ENCODE measurements at regions not wholly inside any gene's neighbourhood (a gene's known extent, or its start where the extent isn't known, plus 50 kb on each side); places are given as distances from the start of the nearest gene placed in this dataset.

- TF ChIP-seq MAZ (IDR thresholded peaks at IDR 0.05; ENCODE audit: borderline replicate concordance, low read depth, low read length) (no peak), RCOR1 (IDR thresholded peaks at IDR 0.05; ENCODE audit: insufficient replicate concordance, low read length) (no peak), RFX5 (IDR thresholded peaks at IDR 0.05; ENCODE audit: low read depth, low read length) (no peak)
Observed at GRCh38 chr1:214850432-214851050, 232.0 kb upstream of the KCNK2 start (continued).

- Histone ChIP-seq H3K79me1 (ENCODE audit: low read depth in 1 of 2, low read length in 2 of 2) (no peaks in the 10 kb centered on the region), H2AK5ac (ENCODE audit: low read depth, low read length) (peak overlapping the region; percentile 76; the same call in 1 of the 2 replicates), H2AFZ (replicated peaks; ENCODE audit: low read length, poor library complexity) (no peak overlapping the region), H4K20me1 (ENCODE audit: insufficient read depth, low read length) (no peaks in the 10 kb centered on the region), H3K56ac (ENCODE audit: extremely low read depth, insufficient read depth, low read length) (no peak overlapping the region), H3K4me2 (ENCODE audit: low read depth, low read length) (no peak overlapping the region), H2BK5ac (ENCODE audit: low read depth, low read length, poor library complexity, severe bottlenecking) (no peak overlapping the region), H3K27me3 (ENCODE audit: control insufficient read depth, insufficient read depth, low read length) (no peaks in the 10 kb centered on the region; the same call in 1 of the 2 replicates), H3K18ac (ENCODE audit: low read depth, low read length) (no peak overlapping the region), H2BK15ac (ENCODE audit: low read depth, low read length) (0 out of 3 replicates have a peak overlapping the region, but pooled peaks have one; percentile 40), H3K27ac (ENCODE audit: insufficient read depth, low read length) (no peak overlapping the region), H2BK20ac (ENCODE audit: low read depth, low read length) (peak overlapping the region; percentile 46; the same call in 1 of the 2 replicates), H2BK120ac (ENCODE audit: low read depth, low read length) (no peak overlapping the region), H4K8ac (ENCODE audit: low read depth in 2 of 2, low read length in 2 of 2) (0 out of 4 replicates have a peak overlapping the region, but pooled peaks of 1 of the 2 experiments have one; percentile 23), H3K9ac (ENCODE audit: low read depth, low read length) (no peak overlapping the region), H3K4ac (ENCODE audit: low read depth, low read length) (no peak overlapping the region), H3K4me3 (ENCODE audit: insufficient read depth, low read depth, low read length) (no peak overlapping the region), H4K5ac (ENCODE audit: low read depth, low read length) (no peak overlapping the region), H3K4me1 (ENCODE audit: control insufficient read depth, insufficient read depth, low read length) (peaks cover 2% of the 10 kb centered on the region), H3K23ac (ENCODE audit: low read depth, low read length) (no peak overlapping the region), H3K36me3 (ENCODE audit: control insufficient read depth, insufficient read depth, low read length) (no peaks in the 10 kb centered on the region), H2AK9ac (replicated peaks; ENCODE audit: low read depth, low read length, poor library complexity) (no peak overlapping the region), H3K14ac (replicated peaks; ENCODE audit: low read depth, low read length) (no peak overlapping the region), H3K9me3 (ENCODE audit: control insufficient read depth, insufficient read depth, low read length) (peaks cover 10% of the 10 kb centered on the region; the same call in 1 of the 2 replicates), H3K9me1 (ENCODE audit: insufficient read depth, low read length) (no peaks in the 10 kb centered on the region; the same call in 1 of the 2 replicates), H4K91ac (ENCODE audit: insufficient read depth, low read depth, low read length) (no peak overlapping the region)
- TF ChIP-seq RCOR1 (IDR thresholded peaks at IDR 0.05; ENCODE audit: insufficient replicate concordance, low read length) (no peak), BHLHE40 (IDR thresholded peaks at IDR 0.05; ENCODE audit: low read depth, low read length) (no peak), NFE2L2 (IDR thresholded peaks at IDR 0.05; ENCODE audit: low read depth, low read length) (no peak), CEBPB (IDR thresholded peaks at IDR 0.05; ENCODE audit: low read depth, low read length) (peak; percentile 74)
- dilution Hi-C loops (cut with HindIII; ENCODE audit: low sequenced_read_pairs, unreplicated experiment) (no loop called here), intact Hi-C loops (cut with micrococcal nuclease) (no loop called here), in situ Hi-C loops (cut with MboI; ENCODE audit: low sequenced_read_pairs) (no loop called here)
- WGBS, 2 experiments (ENCODE audit: extremely low coverage in 2 of 2, insufficient read length in 1 of 2), result 100% methylated on average over 1 to 4 of the region's 4 CpGs
- ChIA-PET CTCF (no interaction called here), POLR2A (ENCODE audit: unreplicated experiment) (no interaction called here)
- no TSS peak for BruUV-seq (replicated peaks)
- ATAC-seq (ENCODE audit: low read depth) (no peak), DNase-seq (no peak)
Observed at GRCh38 chr1:214853340-214853739, 229.2 kb upstream of the KCNK2 start.

Data from IMR-90 (cell line).